T-helper 2 cell treated with Interferon-gamma antibody and Interleukin-4, amounts not matched to agents 5 μg/mL and 100 μg/mL, for 36 hours (primary cell): ENCODE measurements at regions not wholly inside any gene's neighbourhood (a gene's known extent, or its start where the extent isn't known, plus 50 kb on each side); places are given as distances from the start of the nearest gene placed in this dataset.

Source experiments
- DNase-seq: peaks from one replicate; pipeline ENCODE4 v3.0.0; 2021; ENCODE audit warnings: low spot score
- H3K27ac Mint-ChIP-seq: one replicate; pipeline ENCODE4 v1.8.0; 2021; ENCODE audit warnings: mild to moderate bottlenecking, mixed read lengths
- H3K27me3 Mint-ChIP-seq: one replicate; pipeline ENCODE4 v1.8.0; 2021; ENCODE audit warnings: low read depth, mixed read lengths
- H3K36me3 Mint-ChIP-seq: one replicate; pipeline ENCODE4 v1.8.0; 2021; ENCODE audit warnings: low read depth, mixed read lengths
- H3K4me1 Mint-ChIP-seq: one replicate; pipeline ENCODE4 v1.8.0; 2021; ENCODE audit warnings: low read depth, mixed read lengths
- H3K4me3 Mint-ChIP-seq: one replicate; pipeline ENCODE4 v1.8.0; 2022; ENCODE audit warnings: mild to moderate bottlenecking, moderate library complexity, mixed read lengths
- H3K9me3 Mint-ChIP-seq: one replicate; pipeline ENCODE4 v1.8.0; 2021; ENCODE audit warnings: mixed read lengths

- DNase-seq = no peak
- Mint-ChIP-seq H3K36me3 (no peaks in the 10 kb centered on the region), H3K4me3 (no peak overlapping the region), H3K4me1 (peaks cover 5% of the 10 kb centered on the region), H3K27me3 (peaks cover 4% of the 10 kb centered on the region), H3K9me3 (no peaks in the 10 kb centered on the region), H3K27ac (no peak overlapping the region)
Measured at GRCh38 chr15:88391700-88392099, 75.5 kb downstream of the MRPL46 start.

GRCh38 chr15:88391006-88391405, 76.2 kb downstream of the MRPL46 start:
- no peaks in the 10 kb centered on the region for H3K36me3 Mint-ChIP-seq
- no peak overlapping the region for H3K4me3 Mint-ChIP-seq
- H3K9me3 Mint-ChIP-seq = no peaks in the 10 kb centered on the region
- no peak overlapping the region for H3K27ac Mint-ChIP-seq
- peaks cover 4% of the 10 kb centered on the region for H3K27me3 Mint-ChIP-seq
- no peak for DNase-seq
- H3K4me1 Mint-ChIP-seq = peaks cover 5% of the 10 kb centered on the region

DNA sequence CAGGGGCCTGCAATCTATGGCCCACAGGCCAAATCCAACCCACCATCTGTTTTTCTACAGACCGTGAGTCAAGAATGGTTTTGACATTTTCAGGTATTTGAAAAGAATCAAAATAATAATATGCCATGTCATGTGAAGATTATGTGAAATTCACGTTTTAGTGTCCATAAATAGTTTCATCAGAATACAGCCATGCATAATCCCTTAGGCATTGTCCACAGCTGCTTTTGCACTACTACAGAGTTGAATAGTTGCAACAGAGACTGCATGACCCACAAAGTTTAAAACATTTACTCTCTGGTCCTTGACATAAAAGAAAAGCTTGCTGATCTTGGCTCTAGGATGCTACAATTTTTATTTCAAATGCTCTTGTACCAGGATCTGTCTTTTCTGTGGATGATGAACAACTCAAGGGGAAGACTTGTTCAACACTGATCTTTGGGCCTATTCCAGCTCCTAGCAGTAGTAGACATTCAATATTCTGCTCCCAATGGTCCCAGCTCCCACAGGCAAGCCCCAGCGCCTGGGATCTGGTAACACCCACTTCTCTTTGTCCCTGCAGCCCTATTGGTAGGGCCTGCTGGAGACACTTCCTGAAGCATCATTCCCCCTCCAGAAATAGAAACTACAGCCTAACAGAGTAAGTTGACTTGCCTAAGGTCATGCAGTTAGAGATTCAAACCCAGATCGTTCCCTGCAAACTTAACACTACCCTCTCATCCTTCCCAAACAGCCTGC, 76.9 kb downstream of the MRPL46 start:
- no peak for DNase-seq
- H3K27ac Mint-ChIP-seq = no peak overlapping the region
- peaks cover 5% of the 10 kb centered on the region for H3K4me1 Mint-ChIP-seq

GRCh38 chr15:88389120-88389519, 78.1 kb downstream of the MRPL46 start:
- Mint-ChIP-seq H3K4me3 (no peak overlapping the region), H3K27me3 (no peaks in the 10 kb centered on the region), H3K36me3 (no peaks in the 10 kb centered on the region)

More for the DNA sequence above, 76.9 kb downstream of the MRPL46 start:
- peaks cover 4% of the 10 kb centered on the region for H3K27me3 Mint-ChIP-seq
- H3K4me3 Mint-ChIP-seq = no peak overlapping the region
- H3K9me3 Mint-ChIP-seq = no peaks in the 10 kb centered on the region
- H3K36me3 Mint-ChIP-seq = no peaks in the 10 kb centered on the region

GRCh38 chr15:88388686-88389085, 78.5 kb downstream of the MRPL46 start:
- Mint-ChIP-seq H3K27ac (no peak overlapping the region), H3K27me3 (no peaks in the 10 kb centered on the region), H3K36me3 (no peaks in the 10 kb centered on the region), H3K4me1 (no peaks in the 10 kb centered on the region), H3K4me3 (no peak overlapping the region), H3K9me3 (no peaks in the 10 kb centered on the region)
- DNase-seq = no peak

More at GRCh38 chr15:88389120-88389519, 78.1 kb downstream of the MRPL46 start:
- Mint-ChIP-seq H3K27ac (no peak overlapping the region), H3K4me1 (peaks cover 2% of the 10 kb centered on the region), H3K9me3 (no peaks in the 10 kb centered on the region)
- no peak for DNase-seq

DNA sequence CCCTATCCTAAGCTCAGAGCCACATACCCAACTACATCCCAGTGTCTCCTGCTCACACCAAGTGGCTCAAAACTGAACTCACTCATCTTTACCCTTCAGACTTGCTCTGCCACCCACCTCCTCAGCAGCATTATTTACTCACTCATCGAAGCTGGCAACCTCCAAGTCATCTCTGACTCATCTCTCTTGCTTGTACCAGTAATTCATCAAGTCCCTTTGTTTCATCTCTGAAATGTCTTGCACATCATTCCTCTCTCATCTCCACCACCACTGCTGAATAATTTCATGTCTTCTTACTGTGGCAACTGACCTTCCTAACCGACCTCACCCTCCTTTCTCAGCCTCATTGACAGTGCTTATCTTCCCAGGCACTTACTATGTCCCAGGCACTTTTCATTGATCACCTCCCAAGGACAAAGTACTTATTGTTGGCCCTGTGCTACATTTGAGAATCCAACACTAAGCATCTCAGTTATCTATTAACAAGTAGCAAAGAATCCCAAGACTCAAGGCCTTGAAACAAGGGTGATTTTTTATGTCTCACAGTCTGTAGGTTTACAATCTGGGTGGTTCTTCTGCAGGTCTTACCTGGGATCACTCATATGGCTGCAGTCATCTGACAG, 82.0 kb downstream of the MRPL46 start:
- Mint-ChIP-seq H3K27ac (no peak overlapping the region), H3K4me3 (no peak overlapping the region), H3K27me3 (no peaks in the 10 kb centered on the region), H3K4me1 (no peaks in the 10 kb centered on the region), H3K36me3 (no peaks in the 10 kb centered on the region), H3K9me3 (no peaks in the 10 kb centered on the region)
- DNase-seq = peak; percentile 34

GRCh38 chr15:88383354-88383753, 83.8 kb downstream of the MRPL46 start:
- H3K4me1 Mint-ChIP-seq = no peaks in the 10 kb centered on the region
- H3K36me3 Mint-ChIP-seq = no peaks in the 10 kb centered on the region
- no peak overlapping the region for H3K27ac Mint-ChIP-seq

DNA sequence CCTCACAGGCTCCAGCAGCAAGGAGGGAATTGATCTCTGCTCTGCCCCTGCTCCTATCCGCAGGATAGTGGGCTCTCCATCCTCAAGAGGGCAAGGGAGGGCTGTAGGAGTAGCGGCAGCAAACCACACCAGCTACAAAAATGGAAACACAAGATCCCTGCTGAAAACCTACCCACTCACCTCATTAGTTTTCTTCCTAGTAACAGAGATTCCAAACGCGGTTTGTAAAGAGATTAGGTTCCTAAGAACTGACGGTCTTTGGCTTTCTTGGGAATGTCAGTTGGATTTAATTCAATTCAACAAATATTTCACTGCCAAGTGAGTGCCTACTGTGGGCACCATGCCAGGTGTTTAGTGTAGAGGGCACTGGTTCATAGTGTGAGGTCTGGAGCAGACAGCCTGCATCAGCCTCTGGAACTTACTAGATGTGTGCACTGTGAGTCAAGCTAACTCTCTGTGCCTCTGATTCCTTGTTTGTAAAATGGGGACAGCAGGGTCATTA, 84.7 kb downstream of the MRPL46 start:
- no peaks in the 10 kb centered on the region for H3K36me3 Mint-ChIP-seq
- no peaks in the 10 kb centered on the region for H3K27me3 Mint-ChIP-seq
- no peaks in the 10 kb centered on the region for H3K4me1 Mint-ChIP-seq
- no peaks in the 10 kb centered on the region for H3K9me3 Mint-ChIP-seq
- H3K4me3 Mint-ChIP-seq = no peak overlapping the region
- no peak for DNase-seq
- no peak overlapping the region for H3K27ac Mint-ChIP-seq

More at GRCh38 chr15:88383354-88383753, 83.8 kb downstream of the MRPL46 start:
- DNase-seq = no peak
- H3K9me3 Mint-ChIP-seq = no peaks in the 10 kb centered on the region
- no peak overlapping the region for H3K4me3 Mint-ChIP-seq
- H3K27me3 Mint-ChIP-seq = no peaks in the 10 kb centered on the region

DNA sequence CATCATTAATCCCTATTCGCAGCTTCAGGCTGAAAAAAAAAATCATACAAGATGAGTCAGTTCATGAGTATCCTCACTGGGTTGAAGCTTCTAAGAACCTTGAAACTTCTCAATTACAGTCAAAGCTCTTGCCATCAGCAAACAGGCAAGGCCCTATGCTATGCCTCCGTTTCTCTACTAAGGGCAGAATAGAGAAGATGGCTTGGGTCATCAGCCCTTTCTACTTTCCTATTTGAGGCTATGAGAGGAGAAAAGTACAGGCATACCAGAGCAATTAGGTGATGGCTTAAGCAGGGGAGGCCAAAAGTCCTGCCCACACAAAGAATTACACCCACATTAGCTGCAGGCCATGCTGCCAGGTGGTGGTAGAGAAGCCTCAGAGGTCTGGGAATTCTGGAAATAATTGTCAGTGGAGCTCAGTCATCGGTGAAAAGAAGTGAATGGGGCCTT, 89.0 kb downstream of the MRPL46 start:
- H3K27ac Mint-ChIP-seq = no peak overlapping the region
- DNase-seq = no peak
- H3K4me3 Mint-ChIP-seq = no peak overlapping the region
- no peaks in the 10 kb centered on the region for H3K27me3 Mint-ChIP-seq
- H3K4me1 Mint-ChIP-seq = no peaks in the 10 kb centered on the region
- no peaks in the 10 kb centered on the region for H3K9me3 Mint-ChIP-seq
- no peaks in the 10 kb centered on the region for H3K36me3 Mint-ChIP-seq

DNA sequence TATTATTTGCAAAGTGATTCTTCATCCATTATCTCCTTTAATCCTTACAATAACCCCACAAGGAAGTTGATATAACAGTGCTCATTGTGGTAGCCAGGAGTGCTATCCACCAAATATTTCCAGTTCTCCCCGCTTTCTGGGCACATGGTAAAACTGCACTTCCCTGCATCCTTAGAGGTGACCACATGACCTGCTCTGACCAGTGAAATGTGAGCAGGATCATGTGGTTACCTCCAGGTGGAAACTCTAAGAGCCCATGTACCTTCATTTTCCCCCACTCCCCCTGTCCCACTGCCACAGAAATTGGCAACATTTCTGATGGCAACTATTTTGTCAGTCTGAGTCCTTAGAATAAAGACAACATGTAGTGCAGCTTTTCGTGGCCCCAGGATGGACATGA, 89.7 kb downstream of the MRPL46 start:
- no peaks in the 10 kb centered on the region for H3K4me1 Mint-ChIP-seq
- DNase-seq = no peak
- H3K9me3 Mint-ChIP-seq = no peaks in the 10 kb centered on the region
- no peak overlapping the region for H3K4me3 Mint-ChIP-seq
- H3K27me3 Mint-ChIP-seq = no peaks in the 10 kb centered on the region
- no peaks in the 10 kb centered on the region for H3K36me3 Mint-ChIP-seq
- no peak overlapping the region for H3K27ac Mint-ChIP-seq

DNA sequence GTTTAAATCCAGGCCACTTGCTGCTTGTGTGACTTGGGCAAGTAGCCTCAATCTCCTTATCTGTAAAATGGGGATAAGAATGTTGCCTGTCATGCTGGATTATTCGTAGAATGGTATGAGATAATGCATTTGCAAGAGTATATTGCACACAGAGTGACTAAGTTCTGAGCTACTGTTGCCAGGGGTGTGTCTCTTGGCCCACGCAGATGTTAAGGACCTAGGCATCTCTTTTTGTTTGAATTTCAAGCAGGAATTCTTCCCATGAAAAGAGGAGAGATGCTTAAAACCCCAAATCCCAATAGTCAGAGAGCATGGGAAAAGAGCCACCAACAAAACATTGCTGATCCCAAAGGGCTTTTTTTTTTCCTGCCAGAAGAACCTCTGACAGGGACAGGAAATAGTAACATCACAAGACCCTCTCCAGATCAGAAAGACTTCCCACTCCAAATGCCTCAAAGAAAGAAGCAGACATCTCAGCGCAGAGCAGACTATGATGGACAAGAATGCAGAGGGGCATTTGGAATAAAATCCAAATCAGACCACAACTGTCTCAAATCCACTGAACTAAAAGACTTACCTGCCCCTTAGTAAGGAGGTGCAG, 90.5 kb downstream of the MRPL46 start:
- no peaks in the 10 kb centered on the region for H3K27me3 Mint-ChIP-seq

GRCh38 chr15:88375234-88375927, 91.8 kb downstream of the MRPL46 start:
- Mint-ChIP-seq H3K27me3 (no peaks in the 10 kb centered on the region), H3K36me3 (no peaks in the 10 kb centered on the region), H3K4me3 (no peak overlapping the region), H3K4me1 (no peaks in the 10 kb centered on the region), H3K27ac (no peak overlapping the region), H3K9me3 (no peaks in the 10 kb centered on the region)
- no peak for DNase-seq

More for the DNA sequence above, 90.5 kb downstream of the MRPL46 start:
- no peaks in the 10 kb centered on the region for H3K4me1 Mint-ChIP-seq
- no peak overlapping the region for H3K4me3 Mint-ChIP-seq
- no peaks in the 10 kb centered on the region for H3K36me3 Mint-ChIP-seq
- H3K27ac Mint-ChIP-seq = no peak overlapping the region
- no peak for DNase-seq
- H3K9me3 Mint-ChIP-seq = no peaks in the 10 kb centered on the region

GRCh38 chr15:88365124-88365523, 102.1 kb downstream of the MRPL46 start:
- no peak for DNase-seq
- H3K4me1 Mint-ChIP-seq = no peaks in the 10 kb centered on the region
- H3K9me3 Mint-ChIP-seq = no peaks in the 10 kb centered on the region
- no peak overlapping the region for H3K27ac Mint-ChIP-seq
- no peaks in the 10 kb centered on the region for H3K36me3 Mint-ChIP-seq
- no peak overlapping the region for H3K4me3 Mint-ChIP-seq
- H3K27me3 Mint-ChIP-seq = no peaks in the 10 kb centered on the region
